Naive thymus-derived CD8-positive, alpha-beta T cell (primary cell): ENCODE measurements at regions not wholly inside any gene's neighbourhood (a gene's known extent, or its start where the extent isn't known, plus 50 kb on each side); places are given as distances from the start of the nearest gene placed in this dataset.

ENCODE experiments used
- ATAC-seq, 2 donors: fragments of 150-1000 bp; cut with Tn5 transposase in 1 of 2; sonication (Bioruptor Pico), chemical (Tn5 transposase) in 1 of 2; 1 replicate in 1 of 2; 2 replicates in 1 of 2; pipeline ENCODE4 v1.10.0; 2021; ENCODE audit warnings: mild to moderate bottlenecking in 2 of 2, moderate library complexity in 2 of 2
- POLR2A ChIA-PET: fragments of 350-600 bp; sonication (Branson Sonifier 250); formaldehyde crosslinking; loops from one replicate; lab custom pipeline; 2021; ENCODE audit warnings: antibody characterized with exemption; lab: Charles Lee
- DNase-seq, 10 donors: peaks; one replicate each; pipeline versions ENCODE4 v3.0.0 to v3.0.0-alpha.2; 2020 to 2022
- H3K27ac Mint-ChIP-seq, 10 donors: one replicate each; pipeline ENCODE4 v1.8.0; 2020 to 2022; ENCODE audit warnings: mild to moderate bottlenecking in 10 of 10, mixed read lengths in 10 of 10, moderate library complexity in 4 of 10, inconsistent platforms in 1 of 10
- H3K27me3 Mint-ChIP-seq, 5 donors: one replicate each; pipeline ENCODE4 v1.8.0; 2021 to 2022; ENCODE audit warnings: mixed read lengths in 5 of 5
- H3K36me3 Mint-ChIP-seq, 3 donors: one replicate each; pipeline ENCODE4 v1.8.0; 2020 to 2022; ENCODE audit warnings: mixed read lengths in 3 of 3, mild to moderate bottlenecking in 2 of 3, inconsistent platforms in 1 of 3
- H3K4me1 Mint-ChIP-seq, 4 donors: one replicate each; pipeline ENCODE4 v1.8.0; 2021 to 2022; ENCODE audit warnings: mixed read lengths in 4 of 4
- H3K4me3 Mint-ChIP-seq, 10 donors: one replicate each; pipeline ENCODE4 v1.8.0; 2020 to 2022; ENCODE audit warnings: mild to moderate bottlenecking in 10 of 10, mixed read lengths in 10 of 10, moderate library complexity in 6 of 10, inconsistent platforms in 1 of 10
- H3K9me3 Mint-ChIP-seq, 9 donors: one replicate each; pipeline ENCODE4 v1.8.0; 2020 to 2022; ENCODE audit warnings: mixed read lengths in 9 of 9, mild to moderate bottlenecking in 3 of 9, inconsistent platforms in 1 of 9, moderate library complexity in 1 of 9

GRCh38 chr2:195326537-195326936 is 330.5 kb upstream of the SLC39A10 start:
- POLR2A ChIA-PET: no interaction called here
- Mint-ChIP-seq H3K9me3 (peaks cover 0 to 13% (median 6%) of the 10 kb centered on the region in 9 donors), H3K4me3 (no peak overlapping the region), H3K4me1 (peaks cover 0 to 6% (median 4%) of the 10 kb centered on the region in 4 donors), H3K27me3 (no peaks in the 10 kb centered on the region), H3K36me3 (peaks cover 0 to 18% (median 5%) of the 10 kb centered on the region in 3 donors), H3K27ac (no peak overlapping the region)
- DNase-seq (no peak), ATAC-seq (no peak)

- no peak for DNase-seq
- Mint-ChIP-seq H3K36me3 (peaks cover 0 to 11% (median 0%) of the 10 kb centered on the region in 3 donors), H3K4me1 (peaks cover 0 to 14% (median 3%) of the 10 kb centered on the region in 4 donors), H3K27ac (peak overlapping the region in 2 of 10 donors; percentile 37 to 78), H3K4me3 (no peak overlapping the region), H3K9me3 (peaks cover 0 to 10% (median 0%) of the 10 kb centered on the region in 9 donors), H3K27me3 (no peaks in the 10 kb centered on the region)
- POLR2A ChIA-PET: no interaction called here
- ATAC-seq: no peak
These were observed 334.7 kb upstream of the SLC39A10 start for GRCh38 chr2:195322324-195322723.

GRCh38 chr2:195320413-195320973 is 336.5 kb upstream of the SLC39A10 start:
- no peak overlapping the region for H3K27ac Mint-ChIP-seq
- H3K4me1 Mint-ChIP-seq: peaks cover 0 to 18% (median 8%) of the 10 kb centered on the region in 4 donors
- H3K36me3 Mint-ChIP-seq: peaks cover 0 to 10% (median 0%) of the 10 kb centered on the region in 3 donors
- no peak for DNase-seq
- H3K4me3 Mint-ChIP-seq: no peak overlapping the region
- H3K9me3 Mint-ChIP-seq: peaks cover 0 to 10% (median 0%) of the 10 kb centered on the region in 9 donors
- POLR2A ChIA-PET: no interaction called here
- ATAC-seq: no peak
- no peaks in the 10 kb centered on the region for H3K27me3 Mint-ChIP-seq

GRCh38 chr2:195319548-195320412 is 337.2 kb upstream of the SLC39A10 start:
- peaks cover 0 to 9% (median 0%) of the 10 kb centered on the region in 3 donors for H3K36me3 Mint-ChIP-seq
- no peak overlapping the region for H3K4me3 Mint-ChIP-seq
- DNase-seq (no peak), ATAC-seq (no peak)
- peaks cover 0 to 18% (median 8%) of the 10 kb centered on the region in 4 donors for H3K4me1 Mint-ChIP-seq
- no peaks in the 10 kb centered on the region for H3K27me3 Mint-ChIP-seq
- POLR2A ChIA-PET: no interaction called here
- peaks cover 0 to 10% (median 0%) of the 10 kb centered on the region in 9 donors for H3K9me3 Mint-ChIP-seq
- H3K27ac Mint-ChIP-seq: peak overlapping the region in 2 of 10 donors; percentile 45 to 54

GRCh38 chr2:195319112-195319460 is 337.9 kb upstream of the SLC39A10 start:
- POLR2A ChIA-PET: no interaction called here
- H3K36me3 Mint-ChIP-seq: peaks cover 0 to 3% (median 0%) of the 10 kb centered on the region in 3 donors
- H3K27me3 Mint-ChIP-seq: no peaks in the 10 kb centered on the region
- H3K4me1 Mint-ChIP-seq: peaks cover 0 to 18% (median 8%) of the 10 kb centered on the region in 4 donors
- DNase-seq (no peak), ATAC-seq (no peak)
- H3K9me3 Mint-ChIP-seq: peaks cover 0 to 4% (median 0%) of the 10 kb centered on the region in 9 donors
- H3K4me3 Mint-ChIP-seq: no peak overlapping the region
- H3K27ac Mint-ChIP-seq: no peak overlapping the region

GRCh38 chr2:195318440-195319111 is 338.4 kb upstream of the SLC39A10 start:
- peak overlapping the region in 1 of 10 donors; percentile 33 for H3K27ac Mint-ChIP-seq
- no peaks in the 10 kb centered on the region for H3K36me3 Mint-ChIP-seq
- H3K4me1 Mint-ChIP-seq: peaks cover 0 to 18% (median 8%) of the 10 kb centered on the region in 4 donors
- H3K4me3 Mint-ChIP-seq: no peak overlapping the region
- no peaks in the 10 kb centered on the region for H3K9me3 Mint-ChIP-seq
- no peaks in the 10 kb centered on the region for H3K27me3 Mint-ChIP-seq
- POLR2A ChIA-PET: no interaction called here
- DNase-seq (peak in 9 of 10 donors; percentile 5 to 58 (median 33)), ATAC-seq (peak in 1 of 2 donors; percentile 44)

GRCh38 chr2:195317550-195317949 is 339.5 kb upstream of the SLC39A10 start:
- POLR2A ChIA-PET: no interaction called here
- DNase-seq: no peak
- no peak overlapping the region for H3K4me3 Mint-ChIP-seq
- ATAC-seq: no peak
- peaks cover 0 to 18% (median 8%) of the 10 kb centered on the region in 4 donors for H3K4me1 Mint-ChIP-seq
- no peaks in the 10 kb centered on the region for H3K27me3 Mint-ChIP-seq
- H3K27ac Mint-ChIP-seq: no peak overlapping the region
- no peaks in the 10 kb centered on the region for H3K36me3 Mint-ChIP-seq
- no peaks in the 10 kb centered on the region for H3K9me3 Mint-ChIP-seq

GRCh38 chr2:195316486-195316885 is 340.5 kb upstream of the SLC39A10 start:
- POLR2A ChIA-PET: no interaction called here
- DNase-seq (no peak), ATAC-seq (no peak)
- no peaks in the 10 kb centered on the region for H3K36me3 Mint-ChIP-seq
- no peaks in the 10 kb centered on the region for H3K27me3 Mint-ChIP-seq
- peaks cover 0 to 18% (median 8%) of the 10 kb centered on the region in 4 donors for H3K4me1 Mint-ChIP-seq
- H3K27ac Mint-ChIP-seq: no peak overlapping the region
- no peak overlapping the region for H3K4me3 Mint-ChIP-seq
- H3K9me3 Mint-ChIP-seq: no peaks in the 10 kb centered on the region

- no peak for ATAC-seq
- Mint-ChIP-seq H3K4me3 (no peak overlapping the region), H3K27me3 (no peaks in the 10 kb centered on the region)
These were observed 343.1 kb upstream of the SLC39A10 start for GRCh38 chr2:195313962-195314361.

GRCh38 chr2:195312662-195313061 is 344.4 kb upstream of the SLC39A10 start:
- DNase-seq: no peak
- Mint-ChIP-seq H3K36me3 (no peaks in the 10 kb centered on the region), H3K27me3 (no peaks in the 10 kb centered on the region), H3K27ac (no peak overlapping the region), H3K4me1 (peaks cover 0 to 7% (median 4%) of the 10 kb centered on the region in 4 donors), H3K4me3 (no peak overlapping the region), H3K9me3 (no peaks in the 10 kb centered on the region)
- ATAC-seq: no peak
- POLR2A ChIA-PET: no interaction called here

More at GRCh38 chr2:195313962-195314361, 343.1 kb upstream of the SLC39A10 start:
- peaks cover 0 to 11% (median 7%) of the 10 kb centered on the region in 4 donors for H3K4me1 Mint-ChIP-seq
- no peak overlapping the region for H3K27ac Mint-ChIP-seq
- no peak for DNase-seq
- H3K9me3 Mint-ChIP-seq: no peaks in the 10 kb centered on the region
- no peaks in the 10 kb centered on the region for H3K36me3 Mint-ChIP-seq
- POLR2A ChIA-PET: no interaction called here

- POLR2A ChIA-PET: no interaction called here
- H3K4me3 Mint-ChIP-seq: no peak overlapping the region
- DNase-seq (no peak), ATAC-seq (no peak)
- no peaks in the 10 kb centered on the region for H3K4me1 Mint-ChIP-seq
- H3K27me3 Mint-ChIP-seq: no peaks in the 10 kb centered on the region
- peak overlapping the region in 1 of 10 donors; percentile 13 for H3K27ac Mint-ChIP-seq
- H3K9me3 Mint-ChIP-seq: no peaks in the 10 kb centered on the region
- H3K36me3 Mint-ChIP-seq: no peaks in the 10 kb centered on the region
These were observed 348.9 kb upstream of the SLC39A10 start for GRCh38 chr2:195308163-195308562.

- peak overlapping the region in 1 of 10 donors; percentile 13 for H3K27ac Mint-ChIP-seq
- ATAC-seq (no peak), DNase-seq (no peak)
- no peaks in the 10 kb centered on the region for H3K4me1 Mint-ChIP-seq
- H3K36me3 Mint-ChIP-seq: no peaks in the 10 kb centered on the region
- no peaks in the 10 kb centered on the region for H3K9me3 Mint-ChIP-seq
- no peak overlapping the region for H3K4me3 Mint-ChIP-seq
- POLR2A ChIA-PET: no interaction called here
- H3K27me3 Mint-ChIP-seq: no peaks in the 10 kb centered on the region
These were observed 349.3 kb upstream of the SLC39A10 start for GRCh38 chr2:195307751-195308150.

GRCh38 chr2:195304310-195304709 is 352.7 kb upstream of the SLC39A10 start:
- no peaks in the 10 kb centered on the region for H3K36me3 Mint-ChIP-seq
- no peaks in the 10 kb centered on the region for H3K4me1 Mint-ChIP-seq
- no peak overlapping the region for H3K4me3 Mint-ChIP-seq
- H3K9me3 Mint-ChIP-seq: no peaks in the 10 kb centered on the region
- ATAC-seq (no peak), DNase-seq (no peak)
- no peaks in the 10 kb centered on the region for H3K27me3 Mint-ChIP-seq
- no peak overlapping the region for H3K27ac Mint-ChIP-seq
- POLR2A ChIA-PET: no interaction called here
